Activated CD4-positive, alpha-beta T cell treated with anti-CD3 and anti-CD28 coated beads, Interleukin-2, amount 10 ng/mL, durations not matched to agents 24 days and 14 days (primary cell): ENCODE measurements at regions not wholly inside any gene's neighbourhood (a gene's known extent, or its start where the extent isn't known, plus 50 kb on each side); places are given as distances from the start of the nearest gene placed in this dataset.

Experiments
- DNase-seq: peaks from one replicate; pipeline ENCODE4 v3.0.0; 2022
- H3K27ac Mint-ChIP-seq: one replicate; pipeline ENCODE4 v1.8.0; 2022; ENCODE audit warnings: mild to moderate bottlenecking, mixed read lengths
- H3K27me3 Mint-ChIP-seq: one replicate; pipeline ENCODE4 v1.8.0; 2022; ENCODE audit warnings: mixed read lengths
- H3K36me3 Mint-ChIP-seq: one replicate; pipeline ENCODE4 v1.8.0; 2022; ENCODE audit warnings: low read depth, mild to moderate bottlenecking, mixed read lengths
- H3K4me1 Mint-ChIP-seq: one replicate; pipeline ENCODE4 v1.8.0; 2021; ENCODE audit warnings: mixed read lengths
- H3K4me3 Mint-ChIP-seq: one replicate; pipeline ENCODE4 v1.8.0; 2022; ENCODE audit warnings: mild to moderate bottlenecking, moderate library complexity, mixed read lengths
- H3K9me3 Mint-ChIP-seq: one replicate; pipeline ENCODE4 v1.8.0; 2021; ENCODE audit warnings: mixed read lengths
- intact Hi-C: fragments of 100-400 bp; cut with micrococcal nuclease; formaldehyde crosslinking; loops from one replicate; pipeline ENCODE4 v1.15.1; 2023

- no peaks in the 10 kb centered on the region for H3K27me3 Mint-ChIP-seq
- intact Hi-C loops: no loop called here
- no peak for DNase-seq
- H3K4me1 Mint-ChIP-seq: no peaks in the 10 kb centered on the region
- H3K36me3 Mint-ChIP-seq: no peaks in the 10 kb centered on the region
- no peak overlapping the region for H3K4me3 Mint-ChIP-seq
- H3K27ac Mint-ChIP-seq: no peak overlapping the region
- peaks cover 8% of the 10 kb centered on the region for H3K9me3 Mint-ChIP-seq
Measured at GRCh38 chr7:46478046-46478445, 557.0 kb upstream of the IGFBP3 start.

GRCh38 chr7:46468753-46469356 lies 547.8 kb upstream of the IGFBP3 start:
- no peaks in the 10 kb centered on the region for H3K36me3 Mint-ChIP-seq
- peaks cover 10% of the 10 kb centered on the region for H3K9me3 Mint-ChIP-seq
- no peak for DNase-seq
- no peaks in the 10 kb centered on the region for H3K4me1 Mint-ChIP-seq
- no peaks in the 10 kb centered on the region for H3K27me3 Mint-ChIP-seq
- no peak overlapping the region for H3K27ac Mint-ChIP-seq
- no peak overlapping the region for H3K4me3 Mint-ChIP-seq
- intact Hi-C loops: no loop called here

- H3K4me3 Mint-ChIP-seq: no peak overlapping the region
- H3K27me3 Mint-ChIP-seq: no peaks in the 10 kb centered on the region
- no peak for DNase-seq
- no peak overlapping the region for H3K27ac Mint-ChIP-seq
- H3K36me3 Mint-ChIP-seq: no peaks in the 10 kb centered on the region
- intact Hi-C loops: no loop called here
- no peaks in the 10 kb centered on the region for H3K4me1 Mint-ChIP-seq
- peaks cover 14% of the 10 kb centered on the region for H3K9me3 Mint-ChIP-seq
Measured at GRCh38 chr7:46463170-46463569, 542.1 kb upstream of the IGFBP3 start.

- no peaks in the 10 kb centered on the region for H3K36me3 Mint-ChIP-seq
- H3K27me3 Mint-ChIP-seq: no peaks in the 10 kb centered on the region
- H3K27ac Mint-ChIP-seq: no peak overlapping the region
- no peak for DNase-seq
- no peak overlapping the region for H3K4me3 Mint-ChIP-seq
- intact Hi-C loops: no loop called here
- no peaks in the 10 kb centered on the region for H3K4me1 Mint-ChIP-seq
- peaks cover 10% of the 10 kb centered on the region for H3K9me3 Mint-ChIP-seq
Measured at GRCh38 chr7:46461334-46461777, 540.3 kb upstream of the IGFBP3 start.

GRCh38 chr7:46459942-46460341 lies 538.9 kb upstream of the IGFBP3 start:
- no peaks in the 10 kb centered on the region for H3K4me1 Mint-ChIP-seq
- H3K27me3 Mint-ChIP-seq: no peaks in the 10 kb centered on the region
- H3K9me3 Mint-ChIP-seq: peaks cover 13% of the 10 kb centered on the region
- no peak overlapping the region for H3K4me3 Mint-ChIP-seq
- no peak for DNase-seq
- no peak overlapping the region for H3K27ac Mint-ChIP-seq
- intact Hi-C loops: no loop called here
- H3K36me3 Mint-ChIP-seq: no peaks in the 10 kb centered on the region

GRCh38 chr7:46454816-46455215 lies 533.7 kb upstream of the IGFBP3 start:
- Mint-ChIP-seq H3K4me3 (no peak overlapping the region), H3K36me3 (no peaks in the 10 kb centered on the region), H3K4me1 (no peaks in the 10 kb centered on the region), H3K9me3 (peaks cover 16% of the 10 kb centered on the region), H3K27ac (no peak overlapping the region), H3K27me3 (no peaks in the 10 kb centered on the region)
- intact Hi-C loops: no loop called here
- peak; percentile 16 for DNase-seq

GRCh38 chr7:46452561-46453135 lies 531.6 kb upstream of the IGFBP3 start:
- intact Hi-C loops: no loop called here

GRCh38 chr7:46451846-46452245 lies 530.8 kb upstream of the IGFBP3 start:
- intact Hi-C loops: no loop called here
- no peaks in the 10 kb centered on the region for H3K4me1 Mint-ChIP-seq
- H3K36me3 Mint-ChIP-seq: no peaks in the 10 kb centered on the region
- no peaks in the 10 kb centered on the region for H3K27me3 Mint-ChIP-seq
- no peak overlapping the region for H3K27ac Mint-ChIP-seq
- H3K9me3 Mint-ChIP-seq: peaks cover 16% of the 10 kb centered on the region
- no peak overlapping the region for H3K4me3 Mint-ChIP-seq
- no peak for DNase-seq

More at GRCh38 chr7:46452561-46453135, 531.6 kb upstream of the IGFBP3 start:
- no peaks in the 10 kb centered on the region for H3K27me3 Mint-ChIP-seq
- DNase-seq: peak; percentile 4
- no peaks in the 10 kb centered on the region for H3K4me1 Mint-ChIP-seq
- no peaks in the 10 kb centered on the region for H3K36me3 Mint-ChIP-seq
- peaks cover 16% of the 10 kb centered on the region for H3K9me3 Mint-ChIP-seq
- H3K4me3 Mint-ChIP-seq: no peak overlapping the region
- H3K27ac Mint-ChIP-seq: no peak overlapping the region

GRCh38 chr7:46450886-46451285 lies 529.8 kb upstream of the IGFBP3 start:
- DNase-seq: no peak
- Mint-ChIP-seq H3K9me3 (peaks cover 18% of the 10 kb centered on the region), H3K27ac (no peak overlapping the region), H3K36me3 (no peaks in the 10 kb centered on the region), H3K27me3 (no peaks in the 10 kb centered on the region), H3K4me1 (no peaks in the 10 kb centered on the region), H3K4me3 (no peak overlapping the region)
- intact Hi-C loops: no loop called here

GRCh38 chr7:46450425-46450824 lies 529.4 kb upstream of the IGFBP3 start:
- peaks cover 22% of the 10 kb centered on the region for H3K9me3 Mint-ChIP-seq
- intact Hi-C loops: no loop called here
- H3K4me1 Mint-ChIP-seq: no peaks in the 10 kb centered on the region
- no peaks in the 10 kb centered on the region for H3K27me3 Mint-ChIP-seq
- no peaks in the 10 kb centered on the region for H3K36me3 Mint-ChIP-seq
- H3K27ac Mint-ChIP-seq: no peak overlapping the region
- DNase-seq: no peak
- no peak overlapping the region for H3K4me3 Mint-ChIP-seq

- H3K4me1 Mint-ChIP-seq: no peaks in the 10 kb centered on the region
- no peaks in the 10 kb centered on the region for H3K27me3 Mint-ChIP-seq
- intact Hi-C loops: no loop called here
- no peak for DNase-seq
- H3K36me3 Mint-ChIP-seq: no peaks in the 10 kb centered on the region
- H3K27ac Mint-ChIP-seq: no peak overlapping the region
- no peak overlapping the region for H3K4me3 Mint-ChIP-seq
- H3K9me3 Mint-ChIP-seq: peaks cover 16% of the 10 kb centered on the region
Measured at GRCh38 chr7:46449743-46450142, 528.7 kb upstream of the IGFBP3 start.

- H3K27me3 Mint-ChIP-seq: no peaks in the 10 kb centered on the region
- H3K9me3 Mint-ChIP-seq: peaks cover 16% of the 10 kb centered on the region
- no peaks in the 10 kb centered on the region for H3K36me3 Mint-ChIP-seq
- DNase-seq: no peak
- H3K4me3 Mint-ChIP-seq: no peak overlapping the region
- H3K4me1 Mint-ChIP-seq: no peaks in the 10 kb centered on the region
- intact Hi-C loops: no loop called here
- no peak overlapping the region for H3K27ac Mint-ChIP-seq
Measured at GRCh38 chr7:46448478-46448877, 527.4 kb upstream of the IGFBP3 start.

GRCh38 chr7:46446151-46446550 lies 525.1 kb upstream of the IGFBP3 start:
- intact Hi-C loops: no loop called here
- Mint-ChIP-seq H3K4me3 (no peak overlapping the region), H3K36me3 (no peaks in the 10 kb centered on the region), H3K9me3 (peaks cover 12% of the 10 kb centered on the region), H3K27ac (no peak overlapping the region), H3K4me1 (no peaks in the 10 kb centered on the region), H3K27me3 (no peaks in the 10 kb centered on the region)
- DNase-seq: peak; percentile 40

GRCh38 chr7:46444256-46444655 lies 523.2 kb upstream of the IGFBP3 start:
- H3K27me3 Mint-ChIP-seq: no peaks in the 10 kb centered on the region
- H3K4me1 Mint-ChIP-seq: no peaks in the 10 kb centered on the region
- no peak overlapping the region for H3K4me3 Mint-ChIP-seq
- intact Hi-C loops: no loop called here
- peaks cover 10% of the 10 kb centered on the region for H3K9me3 Mint-ChIP-seq
- no peak overlapping the region for H3K27ac Mint-ChIP-seq
- no peaks in the 10 kb centered on the region for H3K36me3 Mint-ChIP-seq
- peak; percentile 13 for DNase-seq

GRCh38 chr7:46440186-46440585 lies 519.1 kb upstream of the IGFBP3 start:
- intact Hi-C loops: no loop called here
- no peak for DNase-seq
- no peaks in the 10 kb centered on the region for H3K27me3 Mint-ChIP-seq
- H3K4me3 Mint-ChIP-seq: no peak overlapping the region
- H3K4me1 Mint-ChIP-seq: no peaks in the 10 kb centered on the region
- peaks cover 5% of the 10 kb centered on the region for H3K9me3 Mint-ChIP-seq
- H3K36me3 Mint-ChIP-seq: no peaks in the 10 kb centered on the region
- H3K27ac Mint-ChIP-seq: no peak overlapping the region
